MM.1S (cell line): ENCODE measurements at regions not wholly inside any gene's neighbourhood (a gene's known extent, or its start where the extent isn't known, plus 50 kb on each side); places are given as distances from the start of the nearest gene placed in this dataset.

Experiments
- CTCF ChIP-seq: fragments of 300-600 bp; sonication (generic); IDR thresholded peaks from 2 replicates; pipeline ENCODE4 v1.5.1; 2016; ENCODE audit warnings: antibody characterized with exemption, low read length, mixed read lengths
- EZH2 ChIP-seq: fragments of 300-600 bp; sonication (generic); optimal IDR thresholded peaks from 2 replicates; pipeline ENCODE3; 2017; ENCODE audit warnings: low read depth, mild to moderate bottlenecking, antibody characterized with exemption, low read length, mixed read lengths
- EZH2phosphoT487 ChIP-seq: fragments of 300-600 bp; sonication (generic); IDR thresholded peaks from 2 replicates; pipeline ENCODE4 v1.6.1; 2018; ENCODE audit warnings: antibody characterized with exemption, low read length

- TF ChIP-seq EZH2phosphoT487 (no peak), CTCF (no peak), EZH2 (no peak)
These were observed 71.4 kb upstream of the DYNC1I1 start for GRCh38 chr7:95700917-95701316.
